ENCODE measurements at regions not wholly inside any gene's neighbourhood (a gene's known extent, or its start where the extent isn't known, plus 50 kb on each side); places are given as distances from the start of the nearest gene placed in this dataset.
"Not testable (repeated sequence)": the region's sequence is repeated elsewhere in the genome, so short reads cannot be mapped to it uniquely, and the experiment has no call there.

DNA sequence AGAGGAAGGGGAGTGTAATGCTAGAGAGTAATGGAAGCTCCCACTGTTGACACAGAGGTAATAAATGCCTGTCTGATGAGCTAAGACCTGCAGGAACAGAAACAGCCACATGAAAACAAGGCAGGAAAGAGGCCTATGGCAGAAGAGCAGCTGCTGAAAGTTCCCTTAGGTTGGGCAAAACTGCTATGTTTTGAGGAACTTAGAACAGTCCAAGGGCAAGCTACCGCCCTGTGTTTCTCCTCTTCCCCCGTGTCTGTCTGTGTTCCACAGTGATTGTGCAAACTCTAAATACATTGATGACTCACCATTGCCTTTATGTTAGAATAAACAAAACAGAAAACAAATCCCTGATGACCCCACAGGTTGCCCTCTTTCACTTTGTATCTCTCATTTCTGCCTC lies 165.6 kb upstream of the POTEB2 start:
- TF ChIP-seq, protein P1, sequence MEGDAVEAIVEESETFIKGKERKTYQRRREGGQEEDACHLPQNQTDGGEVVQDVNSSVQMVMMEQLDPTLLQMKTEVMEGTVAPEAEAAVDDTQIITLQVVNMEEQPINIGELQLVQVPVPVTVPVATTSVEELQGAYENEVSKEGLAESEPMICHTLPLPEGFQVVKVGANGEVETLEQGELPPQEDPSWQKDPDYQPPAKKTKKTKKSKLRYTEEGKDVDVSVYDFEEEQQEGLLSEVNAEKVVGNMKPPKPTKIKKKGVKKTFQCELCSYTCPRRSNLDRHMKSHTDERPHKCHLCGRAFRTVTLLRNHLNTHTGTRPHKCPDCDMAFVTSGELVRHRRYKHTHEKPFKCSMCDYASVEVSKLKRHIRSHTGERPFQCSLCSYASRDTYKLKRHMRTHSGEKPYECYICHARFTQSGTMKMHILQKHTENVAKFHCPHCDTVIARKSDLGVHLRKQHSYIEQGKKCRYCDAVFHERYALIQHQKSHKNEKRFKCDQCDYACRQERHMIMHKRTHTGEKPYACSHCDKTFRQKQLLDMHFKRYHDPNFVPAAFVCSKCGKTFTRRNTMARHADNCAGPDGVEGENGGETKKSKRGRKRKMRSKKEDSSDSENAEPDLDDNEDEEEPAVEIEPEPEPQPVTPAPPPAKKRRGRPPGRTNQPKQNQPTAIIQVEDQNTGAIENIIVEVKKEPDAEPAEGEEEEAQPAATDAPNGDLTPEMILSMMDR (IDR thresholded peaks at IDR 0.05): not testable (repeated sequence)
- TF ChIP-seq POLR2A (IDR thresholded peaks at IDR 0.05): not testable (repeated sequence)
